Keratinocyte (primary cell): ENCODE measurements at regions not wholly inside any gene's neighbourhood (a gene's known extent, or its start where the extent isn't known, plus 50 kb on each side); places are given as distances from the start of the nearest gene placed in this dataset.

Experiments used
- DNase-seq: peaks from one replicate; pipeline ENCODE4 v3.0.0-alpha.2; 2011; ENCODE audit warnings: low read depth, missing footprints, low spot score
- FAIRE-seq: peaks from 2 replicates; lab custom pipeline; 2011; peaks lifted over from hg19 to GRCh38; lab: Jason Lieb, UNC
- H2AFZ ChIP-seq: 2 replicates; pipeline ENCODE4 v1.6.0; 2012; ENCODE audit warnings: low read length, control low read depth, inconsistent platforms; ENCODE audit not compliant: control insufficient read depth
- H3K27ac ChIP-seq: 2 replicates; pipeline ENCODE4 v1.5.1; 2011; ENCODE audit warnings: low read length; ENCODE audit not compliant: control insufficient read depth, insufficient read depth
- H3K27me3 ChIP-seq: 3 replicates; pipeline ENCODE4 v1.6.0; 2011; ENCODE audit warnings: low read length; ENCODE audit not compliant: control insufficient read depth, insufficient read depth; ENCODE audit errors: extremely low read depth
- H3K36me3 ChIP-seq, 2 experiments: 2 replicates in 1 of 2; 3 replicates in 1 of 2; pipeline ENCODE4 v1.5.1; 2011; ENCODE audit warnings: low read length in 2 of 2, mild to moderate bottlenecking in 1 of 2; ENCODE audit not compliant: control insufficient read depth in 2 of 2, insufficient read depth in 2 of 2; ENCODE audit errors: extremely low read depth in 1 of 2
- H3K4me1 ChIP-seq: 3 replicates; pipeline ENCODE4 v1.5.1; 2011; ENCODE audit warnings: low read length; ENCODE audit not compliant: control insufficient read depth, insufficient read depth; ENCODE audit errors: extremely low read depth
- H3K4me2 ChIP-seq: 3 replicates; pipeline ENCODE4 v1.6.0; 2011; ENCODE audit warnings: low read depth, low read length; ENCODE audit not compliant: control insufficient read depth, insufficient read depth; ENCODE audit errors: extremely low read depth
- H3K4me3 ChIP-seq, 3 experiments: fragments of 200-600 bp in 1 of 3; sonication (generic) in 1 of 3; 2 replicates in 2 of 3; 3 replicates in 1 of 3; pipeline ENCODE4 v1.5.1; 2011 to 2016; ENCODE audit warnings: low read length in 3 of 3, mild to moderate bottlenecking in 3 of 3, control low read depth in 2 of 3, inconsistent platforms in 1 of 3, low read depth in 1 of 3, mixed read lengths in 1 of 3, mixed run types in 1 of 3, moderate library complexity in 1 of 3; ENCODE audit not compliant: control insufficient read depth in 2 of 3, insufficient read depth in 2 of 3; ENCODE audit errors: extremely low read depth in 1 of 3
- H3K79me2 ChIP-seq: 2 replicates; pipeline ENCODE4 v1.6.0; 2012; ENCODE audit warnings: low read length; ENCODE audit not compliant: control insufficient read depth, insufficient read depth
- H3K9ac ChIP-seq: 3 replicates; pipeline ENCODE4 v1.6.0; 2011; ENCODE audit warnings: low read length; ENCODE audit not compliant: control insufficient read depth, insufficient read depth; ENCODE audit errors: extremely low read depth
- H3K9me1 ChIP-seq: 3 replicates; pipeline ENCODE4 v1.6.0; 2011; ENCODE audit warnings: low read length; ENCODE audit not compliant: control insufficient read depth, insufficient read depth; ENCODE audit errors: extremely low read depth
- H3K9me3 ChIP-seq: 2 replicates; pipeline ENCODE4 v1.5.1; 2012; ENCODE audit warnings: low read depth, low read length; ENCODE audit not compliant: control insufficient read depth
- H4K20me1 ChIP-seq: 3 replicates; pipeline ENCODE4 v1.6.0; 2011; ENCODE audit warnings: low read length; ENCODE audit not compliant: control insufficient read depth, insufficient read depth; ENCODE audit errors: extremely low read depth
- EZH2 ChIP-seq: IDR thresholded peaks from one replicate; pipeline ENCODE4 v1.6.1; 2012; ENCODE audit warnings: inconsistent platforms, mild to moderate bottlenecking, low read length, moderate library complexity
- dilution Hi-C: fragments of 300-500 bp; cut with MboI; formaldehyde crosslinking; loops from one replicate; pipeline ENCODE4 v1.7.0; 2020; ENCODE audit warnings: low sequenced_read_pairs; ENCODE audit not compliant: extremely low pct_ligation_motif_present
- TF ChIP-seq, protein P1 (sequence below), 3 experiments: IDR thresholded peaks in 1 of 3; conservative IDR thresholded peaks in 1 of 3; optimal IDR thresholded peaks in 1 of 3; 2 replicates in 2 of 3; 3 replicates in 1 of 3; pipeline versions ENCODE3 to v1.5.1; 2011; ENCODE audit warnings: low read length in 3 of 3, mild to moderate bottlenecking in 3 of 3, moderate library complexity in 2 of 3, control low read depth in 1 of 3, inconsistent platforms in 1 of 3; ENCODE audit not compliant: insufficient read depth in 2 of 3; ENCODE audit errors: extremely low read depth in 1 of 3

DNA sequence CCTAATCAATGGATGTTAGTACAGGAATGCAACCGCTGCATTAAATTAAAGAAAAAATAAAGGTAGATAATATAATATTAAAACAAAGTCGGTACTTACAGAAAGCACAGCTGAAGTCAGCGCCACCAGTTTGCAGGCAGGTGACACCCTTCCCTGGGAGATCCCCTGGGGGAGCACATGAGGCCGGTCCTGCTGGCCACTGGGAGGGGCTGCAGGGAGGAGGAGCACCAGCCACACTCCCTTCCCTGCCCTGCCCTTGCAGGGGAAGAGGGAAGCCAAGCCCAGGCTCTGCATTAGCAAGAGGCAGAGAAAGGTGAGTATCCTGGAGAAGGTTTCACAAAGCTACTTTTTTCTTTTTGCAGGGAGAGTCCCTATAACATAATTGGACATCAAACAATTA lies 507.0 kb downstream of the AJAP1 start:
- Histone ChIP-seq H3K4me3 (no peak overlapping the region), H3K79me2 (no peaks in the 10 kb centered on the region), H3K27ac (no peak overlapping the region), H3K36me3 (no peaks in the 10 kb centered on the region), H3K4me1 (no peaks in the 10 kb centered on the region), H3K9ac (no peak overlapping the region), H3K4me2 (no peak overlapping the region), H2AFZ (no peak overlapping the region), H3K9me1 (no peaks in the 10 kb centered on the region), H3K9me3 (no peaks in the 10 kb centered on the region), H3K27me3 (no peaks in the 10 kb centered on the region), H4K20me1 (no peaks in the 10 kb centered on the region)
- no peak for TF ChIP-seq EZH2
- TF ChIP-seq, protein P1, sequence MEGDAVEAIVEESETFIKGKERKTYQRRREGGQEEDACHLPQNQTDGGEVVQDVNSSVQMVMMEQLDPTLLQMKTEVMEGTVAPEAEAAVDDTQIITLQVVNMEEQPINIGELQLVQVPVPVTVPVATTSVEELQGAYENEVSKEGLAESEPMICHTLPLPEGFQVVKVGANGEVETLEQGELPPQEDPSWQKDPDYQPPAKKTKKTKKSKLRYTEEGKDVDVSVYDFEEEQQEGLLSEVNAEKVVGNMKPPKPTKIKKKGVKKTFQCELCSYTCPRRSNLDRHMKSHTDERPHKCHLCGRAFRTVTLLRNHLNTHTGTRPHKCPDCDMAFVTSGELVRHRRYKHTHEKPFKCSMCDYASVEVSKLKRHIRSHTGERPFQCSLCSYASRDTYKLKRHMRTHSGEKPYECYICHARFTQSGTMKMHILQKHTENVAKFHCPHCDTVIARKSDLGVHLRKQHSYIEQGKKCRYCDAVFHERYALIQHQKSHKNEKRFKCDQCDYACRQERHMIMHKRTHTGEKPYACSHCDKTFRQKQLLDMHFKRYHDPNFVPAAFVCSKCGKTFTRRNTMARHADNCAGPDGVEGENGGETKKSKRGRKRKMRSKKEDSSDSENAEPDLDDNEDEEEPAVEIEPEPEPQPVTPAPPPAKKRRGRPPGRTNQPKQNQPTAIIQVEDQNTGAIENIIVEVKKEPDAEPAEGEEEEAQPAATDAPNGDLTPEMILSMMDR (optimal IDR thresholded peaks at IDR 0.05 in 1 of 3, IDR thresholded peaks at IDR 0.05 in 1 of 3, conservative IDR thresholded peaks at IDR 0.05 in 1 of 3; ENCODE audit: extremely low read depth in 1 of 3, insufficient read depth in 2 of 3, low read length in 3 of 3), result no peak
- DNase-seq (no peak), FAIRE-seq (no peak)
- dilution Hi-C loops, result no loop called here

- DNase-seq (no peak), FAIRE-seq (no peak)
- Histone ChIP-seq H3K9me3 (no peaks in the 10 kb centered on the region), H3K9me1 (no peaks in the 10 kb centered on the region), H3K27me3 (no peaks in the 10 kb centered on the region), H4K20me1 (no peaks in the 10 kb centered on the region), H3K4me2 (no peak overlapping the region), H3K9ac (no peak overlapping the region), H3K4me3 (no peak overlapping the region), H3K4me1 (no peaks in the 10 kb centered on the region), H2AFZ (no peak overlapping the region), H3K79me2 (no peaks in the 10 kb centered on the region), H3K36me3 (no peaks in the 10 kb centered on the region), H3K27ac (no peak overlapping the region)
- no peak for TF ChIP-seq EZH2
- TF ChIP-seq, protein P1 (optimal IDR thresholded peaks at IDR 0.05 in 1 of 3, IDR thresholded peaks at IDR 0.05 in 1 of 3, conservative IDR thresholded peaks at IDR 0.05 in 1 of 3; ENCODE audit: extremely low read depth in 1 of 3, insufficient read depth in 2 of 3, low read length in 3 of 3), result no peak
- dilution Hi-C loops, result no loop called here
Measured at GRCh38 chr1:5157175-5157574, 502.8 kb downstream of the AJAP1 start.
